T-helper 1 cell treated with Interleukin-12 subunit alpha and Interleukin-12 subunit beta and Interleukin-4 antibody, amounts not matched to agents 30 μg/mL and 1 μg/mL, for 36 hours (primary cell): ENCODE measurements at regions not wholly inside any gene's neighbourhood (a gene's known extent, or its start where the extent isn't known, plus 50 kb on each side); places are given as distances from the start of the nearest gene placed in this dataset.
"Not testable (repeated sequence)": the region's sequence is repeated elsewhere in the genome, so short reads cannot be mapped to it uniquely, and the experiment has no call there.

Experiments used
- H3K27ac Mint-ChIP-seq: one replicate; pipeline ENCODE4 v1.8.0; 2021; ENCODE audit warnings: mild to moderate bottlenecking, mixed read lengths
- H3K27me3 Mint-ChIP-seq: one replicate; pipeline ENCODE4 v1.8.0; 2021; ENCODE audit warnings: low read depth, mixed read lengths
- H3K36me3 Mint-ChIP-seq: one replicate; pipeline ENCODE4 v1.8.0; 2021; ENCODE audit warnings: low read depth, mixed read lengths
- H3K4me1 Mint-ChIP-seq: one replicate; pipeline ENCODE4 v1.8.0; 2021; ENCODE audit warnings: low read depth, mixed read lengths
- H3K4me3 Mint-ChIP-seq: one replicate; pipeline ENCODE4 v1.8.0; 2021; ENCODE audit warnings: mild to moderate bottlenecking, moderate library complexity, mixed read lengths
- H3K9me3 Mint-ChIP-seq: one replicate; pipeline ENCODE4 v1.8.0; 2021; ENCODE audit warnings: mixed read lengths

DNA sequence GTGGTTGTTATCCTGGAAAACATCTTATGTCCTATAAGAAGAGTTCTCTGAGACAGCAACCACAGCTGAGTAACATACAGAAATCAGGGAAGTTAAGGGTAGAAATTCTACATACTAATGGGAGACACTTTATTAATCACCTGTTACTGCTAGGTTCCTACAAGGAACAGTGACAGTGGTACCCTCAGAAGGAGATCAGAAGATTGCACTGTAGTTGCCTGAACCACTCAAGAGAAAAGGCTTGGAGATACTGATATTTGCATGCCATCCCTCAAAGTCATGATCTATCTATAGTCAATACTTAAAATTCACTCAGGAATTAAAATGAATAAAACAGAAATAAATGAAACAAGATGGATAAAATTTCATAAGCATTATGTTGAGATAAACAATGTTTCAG is 136.0 kb downstream of the LMLN start:
- peaks cover 11% of the 10 kb centered on the region for H3K9me3 Mint-ChIP-seq
- no peak overlapping the region for H3K4me3 Mint-ChIP-seq
- H3K27me3 Mint-ChIP-seq: peaks cover 26% of the 10 kb centered on the region
- H3K27ac Mint-ChIP-seq: no peak overlapping the region
- peaks cover 3% of the 10 kb centered on the region for H3K4me1 Mint-ChIP-seq
- H3K36me3 Mint-ChIP-seq: peaks cover 2% of the 10 kb centered on the region

DNA sequence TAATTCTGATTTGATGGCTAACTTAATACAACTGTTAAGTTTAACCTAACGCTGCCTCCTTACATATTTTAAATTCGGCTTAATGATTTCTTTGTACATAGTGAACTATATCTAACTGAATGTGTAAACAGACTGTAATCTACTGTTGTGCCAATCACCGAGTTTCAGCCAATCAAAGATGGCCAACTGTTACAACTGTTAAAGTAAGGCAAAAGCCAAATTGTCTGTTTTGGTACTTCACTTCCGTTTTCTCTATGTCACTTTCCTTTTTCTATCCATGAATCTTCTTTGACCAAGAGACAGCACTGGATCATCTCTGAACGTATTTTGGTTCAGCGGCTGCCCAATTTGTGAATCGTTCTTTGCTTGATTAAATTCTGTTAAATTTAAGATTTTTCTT is 137.0 kb downstream of the LMLN start:
- peaks cover 2% of the 10 kb centered on the region for H3K36me3 Mint-ChIP-seq
- H3K27me3 Mint-ChIP-seq: peaks cover 25% of the 10 kb centered on the region
- H3K4me1 Mint-ChIP-seq: peaks cover 3% of the 10 kb centered on the region
- no peak overlapping the region for H3K27ac Mint-ChIP-seq
- peaks cover 11% of the 10 kb centered on the region for H3K9me3 Mint-ChIP-seq
- H3K4me3 Mint-ChIP-seq: no peak overlapping the region

DNA sequence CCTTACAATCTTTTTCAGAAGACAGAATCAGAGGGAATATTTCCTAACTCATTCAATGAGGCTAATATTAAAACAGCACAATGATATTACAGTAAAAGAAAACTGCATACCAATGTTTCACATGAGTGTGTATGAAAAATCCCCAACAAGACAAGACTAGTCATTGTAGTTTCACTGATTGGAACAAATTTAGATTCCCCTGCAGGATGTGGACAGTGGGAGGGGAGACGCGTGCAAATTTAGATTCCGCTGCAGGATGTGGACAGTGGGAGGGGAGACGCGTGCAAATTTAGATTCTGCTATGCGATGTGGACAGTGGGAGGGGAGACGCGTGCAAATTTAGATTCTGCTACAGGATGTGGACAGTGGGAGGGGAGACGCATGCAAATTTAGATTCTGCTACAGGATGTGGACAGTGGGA is 138.7 kb downstream of the LMLN start:
- Mint-ChIP-seq H3K9me3 (peaks cover 11% of the 10 kb centered on the region), H3K27ac (peak overlapping the region; percentile 81), H3K4me3 (peak overlapping the region; percentile 43)
- not testable (repeated sequence) for H3K4me1 Mint-ChIP-seq, H3K27me3 Mint-ChIP-seq, H3K36me3 Mint-ChIP-seq

DNA sequence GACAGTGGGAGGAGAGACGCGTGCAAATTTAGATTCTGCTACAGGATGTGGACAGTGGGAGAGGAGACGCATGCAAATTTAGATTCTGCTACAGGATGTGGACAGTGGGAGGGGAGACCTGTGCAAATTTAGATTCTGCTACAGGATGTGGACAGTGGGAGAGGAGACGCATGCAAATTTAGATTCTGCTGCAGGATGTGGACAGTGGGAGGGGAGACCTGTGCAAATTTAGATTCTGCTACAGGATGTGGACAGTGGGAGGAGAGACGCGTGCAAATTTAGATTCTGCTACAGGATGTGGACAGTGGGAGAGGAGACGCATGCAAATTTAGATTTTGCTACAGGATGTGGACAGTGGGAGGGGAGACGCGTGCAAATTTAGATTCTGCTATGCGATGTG is 143.1 kb downstream of the LMLN start:
- Mint-ChIP-seq H3K27ac (peak overlapping the region; percentile 70), H3K9me3 (peaks cover 20% of the 10 kb centered on the region)
- not testable (repeated sequence) for H3K4me1 Mint-ChIP-seq, H3K27me3 Mint-ChIP-seq, H3K36me3 Mint-ChIP-seq, H3K4me3 Mint-ChIP-seq

DNA sequence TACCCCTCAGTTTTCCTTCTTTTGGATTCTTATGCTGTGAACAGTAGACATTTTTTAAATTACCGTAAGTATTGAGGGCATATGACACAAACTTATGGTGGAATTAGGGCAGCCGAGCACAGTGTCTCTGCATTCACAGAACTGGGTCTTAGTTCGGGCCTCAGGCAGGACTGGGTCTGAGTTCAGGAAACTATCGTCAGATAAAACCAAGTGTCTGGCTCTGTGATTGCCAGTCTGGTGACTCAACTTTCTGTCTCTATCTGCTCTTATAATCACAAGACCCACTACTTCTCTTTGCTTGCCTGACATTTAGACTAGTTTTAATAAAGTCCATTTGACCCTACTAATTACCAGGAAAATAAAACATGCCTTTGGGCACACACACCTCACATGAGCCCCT is 146.2 kb downstream of the LMLN start:
- Mint-ChIP-seq H3K36me3 (peaks cover 4% of the 10 kb centered on the region), H3K27me3 (peaks cover 18% of the 10 kb centered on the region), H3K27ac (peak overlapping the region; percentile 62), H3K4me1 (peaks cover 2% of the 10 kb centered on the region), H3K9me3 (peaks cover 16% of the 10 kb centered on the region), H3K4me3 (peak overlapping the region; percentile 6)

DNA sequence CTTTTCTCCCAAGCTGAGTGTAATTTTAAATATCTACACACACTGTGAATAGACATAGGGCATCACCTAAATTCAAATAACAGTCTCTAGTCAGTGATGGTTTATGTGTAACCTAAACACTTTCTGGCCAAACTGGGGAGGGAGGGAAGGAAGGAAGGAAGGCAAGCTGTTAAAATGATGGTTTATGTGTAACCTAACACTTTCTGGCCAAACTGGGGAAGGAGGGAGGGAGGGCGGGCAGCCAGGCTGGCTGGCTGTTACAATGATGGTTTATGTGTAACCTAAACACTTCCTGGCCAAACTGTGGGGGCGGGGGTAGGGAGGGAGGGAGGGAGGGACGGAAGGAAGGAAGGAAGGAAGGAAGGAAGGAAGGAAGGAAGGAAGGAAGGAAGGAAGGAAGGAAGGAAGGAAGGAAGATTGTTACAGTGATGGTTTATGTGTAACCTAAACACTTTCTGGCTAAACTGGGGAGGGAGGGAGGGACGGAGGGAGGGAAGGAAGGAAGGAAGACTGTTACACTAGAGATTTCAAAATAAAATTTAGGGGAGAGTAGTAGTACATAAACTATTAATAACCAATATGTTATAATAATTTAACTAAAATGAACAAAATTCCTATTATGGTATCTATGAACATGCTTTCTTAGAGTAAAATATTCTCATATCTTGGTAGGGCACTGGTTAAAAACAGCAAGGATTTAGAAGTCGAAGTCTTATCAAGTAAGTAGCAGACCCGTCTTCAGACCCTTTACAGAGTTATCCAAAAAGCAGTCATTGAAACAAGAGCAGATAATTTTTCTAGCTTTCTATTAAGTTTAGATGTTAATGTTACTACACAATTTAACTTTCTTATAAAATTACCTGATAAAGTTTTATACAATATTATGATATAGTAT is 148.1 kb downstream of the LMLN start:
- H3K4me3 Mint-ChIP-seq: no peak overlapping the region

DNA sequence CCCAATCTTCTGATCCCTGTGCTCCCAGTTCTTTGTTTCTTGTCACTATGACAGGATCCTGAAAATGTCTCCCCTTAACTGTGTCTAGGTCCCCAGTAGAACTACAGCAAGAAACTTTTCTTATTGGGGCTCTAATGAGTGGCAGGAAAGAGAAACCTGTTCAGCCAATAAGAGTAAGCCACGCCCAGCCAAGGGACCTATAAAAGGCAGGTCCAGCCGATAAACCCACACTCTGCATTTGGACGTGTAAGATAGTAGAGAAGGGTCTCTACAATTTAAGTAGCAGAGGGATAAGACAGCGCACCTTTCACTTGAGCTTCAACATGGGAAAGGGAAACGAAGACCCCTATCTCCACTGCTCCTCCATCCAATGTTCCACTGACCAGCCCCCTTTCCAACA is 149.9 kb downstream of the LMLN start:
- Mint-ChIP-seq H3K4me1 (peaks cover 6% of the 10 kb centered on the region), H3K9me3 (peaks cover 16% of the 10 kb centered on the region), H3K27me3 (peaks cover 42% of the 10 kb centered on the region), H3K4me3 (no peak overlapping the region), H3K27ac (no peak overlapping the region), H3K36me3 (peaks cover 7% of the 10 kb centered on the region)

More for the DNA sequence above, 148.1 kb downstream of the LMLN start:
- Mint-ChIP-seq H3K9me3 (peaks cover 16% of the 10 kb centered on the region), H3K36me3 (peaks cover 4% of the 10 kb centered on the region), H3K27ac (no peak overlapping the region), H3K27me3 (peaks cover 26% of the 10 kb centered on the region), H3K4me1 (peaks cover 2% of the 10 kb centered on the region)

DNA sequence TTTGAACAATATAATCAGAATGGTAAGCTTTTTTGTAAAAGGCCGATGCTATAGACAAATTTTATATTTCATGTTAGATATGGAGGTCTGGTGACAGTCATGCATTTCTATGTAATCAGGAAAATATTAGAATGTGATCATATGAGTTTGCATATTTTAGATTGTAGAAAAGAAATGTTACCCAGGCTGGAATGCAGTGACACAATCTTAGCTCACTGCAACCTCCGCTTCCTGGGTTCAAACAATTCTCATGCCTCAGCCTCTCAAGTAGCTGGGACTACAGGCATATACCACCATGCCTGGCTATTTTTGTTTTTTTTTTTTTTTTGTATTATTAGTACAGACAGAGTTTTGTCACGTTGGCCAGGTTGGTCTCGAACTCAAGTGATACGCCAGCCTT is 152.0 kb downstream of the LMLN start:
- H3K27ac Mint-ChIP-seq: no peak overlapping the region
- H3K4me1 Mint-ChIP-seq: peaks cover 5% of the 10 kb centered on the region
- no peak overlapping the region for H3K4me3 Mint-ChIP-seq
- H3K9me3 Mint-ChIP-seq: peaks cover 3% of the 10 kb centered on the region
- H3K36me3 Mint-ChIP-seq: peaks cover 3% of the 10 kb centered on the region
- H3K27me3 Mint-ChIP-seq: peaks cover 50% of the 10 kb centered on the region

DNA sequence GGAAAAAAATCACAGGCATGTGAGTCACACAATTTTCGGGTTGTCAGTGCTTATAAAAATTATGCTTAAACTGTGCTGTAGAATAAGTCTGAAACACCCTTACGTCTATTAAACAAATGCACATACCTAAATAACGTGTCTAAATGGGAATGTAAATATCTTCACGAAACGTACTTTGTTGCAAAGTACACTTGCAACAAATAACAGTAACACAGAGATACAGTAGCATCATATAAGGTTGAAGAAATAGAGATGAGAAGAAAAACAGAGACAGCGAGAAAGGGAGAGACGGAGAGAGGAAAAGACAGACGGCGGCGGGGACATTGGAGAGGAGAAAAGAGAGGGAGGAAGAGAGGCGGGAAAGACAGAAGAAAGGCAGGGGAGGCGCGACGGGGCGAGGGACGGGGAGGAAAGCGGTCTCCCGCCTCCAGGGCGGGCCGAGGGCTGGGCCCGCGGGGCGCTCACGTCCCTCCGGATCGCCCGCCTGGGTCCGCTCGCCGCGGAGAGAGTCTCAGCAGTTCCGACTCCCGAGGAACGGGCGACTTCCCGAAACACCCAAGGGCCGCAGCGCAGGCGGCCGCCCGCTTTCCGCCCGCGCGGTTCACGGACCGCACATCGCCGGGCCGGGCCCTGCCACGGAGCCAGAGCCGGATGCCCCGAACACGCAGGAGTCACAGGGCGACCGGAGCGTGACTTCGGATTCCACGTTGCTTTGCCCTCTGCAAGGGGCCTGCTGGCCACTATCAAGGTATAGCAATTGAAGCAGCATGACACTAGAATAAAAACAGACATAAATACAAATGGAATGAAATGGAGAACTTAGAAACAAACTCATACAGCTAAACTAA is 153.4 kb downstream of the LMLN start:
- H3K27ac Mint-ChIP-seq: no peak overlapping the region

DNA sequence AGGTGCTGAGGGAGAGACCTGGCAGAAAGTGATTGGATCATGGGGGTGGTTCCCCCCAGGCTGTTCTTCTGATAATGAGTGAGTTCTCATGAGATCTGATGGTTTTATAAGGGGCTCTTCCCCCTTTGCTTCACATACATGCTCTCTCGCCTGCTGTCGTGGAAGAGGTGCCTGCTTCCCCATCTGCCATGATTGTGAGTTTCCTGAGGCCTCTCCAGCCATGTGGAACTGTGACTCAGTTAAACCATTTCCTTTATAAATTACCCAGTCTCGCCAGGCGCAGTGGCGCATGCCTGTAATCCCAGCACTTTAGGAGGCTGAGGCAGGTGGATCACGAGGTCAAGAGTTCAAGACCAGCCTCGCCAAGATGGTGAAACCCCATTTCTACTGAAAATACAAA is 154.5 kb downstream of the LMLN start:
- not testable (repeated sequence) for H3K36me3 Mint-ChIP-seq, H3K9me3 Mint-ChIP-seq, H3K4me3 Mint-ChIP-seq, H3K27ac Mint-ChIP-seq, H3K4me1 Mint-ChIP-seq
- peaks cover 54% of the 10 kb centered on the region for H3K27me3 Mint-ChIP-seq

More for the DNA sequence above, 153.4 kb downstream of the LMLN start:
- H3K4me1 Mint-ChIP-seq: peaks cover 5% of the 10 kb centered on the region
- H3K36me3 Mint-ChIP-seq: peaks cover 3% of the 10 kb centered on the region
- H3K9me3 Mint-ChIP-seq: no peaks in the 10 kb centered on the region
- H3K4me3 Mint-ChIP-seq: peak overlapping the region; percentile 60
- peaks cover 49% of the 10 kb centered on the region for H3K27me3 Mint-ChIP-seq

DNA sequence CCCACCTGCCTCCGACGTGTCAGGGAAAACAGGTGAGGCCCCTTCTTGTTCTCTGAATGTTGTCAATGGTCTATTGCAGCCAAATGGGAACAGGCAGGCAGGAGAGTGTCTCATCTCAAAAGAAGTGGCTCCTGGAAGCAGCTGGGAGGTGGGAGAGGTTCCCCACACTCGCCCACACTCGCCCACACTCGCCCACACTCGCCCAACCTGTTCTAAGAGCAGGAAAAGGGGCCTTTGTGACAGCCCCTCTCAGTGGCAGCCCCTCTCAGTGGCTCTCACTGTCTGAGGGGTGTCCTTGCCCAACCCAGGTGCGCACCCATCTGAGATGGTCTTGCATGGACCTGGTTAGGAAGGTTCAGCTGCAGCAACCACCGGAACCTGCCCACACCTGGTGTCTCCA is 162.2 kb downstream of the LMLN start:
- H3K4me3 Mint-ChIP-seq, H3K4me1 Mint-ChIP-seq, H3K27ac Mint-ChIP-seq: not testable (repeated sequence)

DNA sequence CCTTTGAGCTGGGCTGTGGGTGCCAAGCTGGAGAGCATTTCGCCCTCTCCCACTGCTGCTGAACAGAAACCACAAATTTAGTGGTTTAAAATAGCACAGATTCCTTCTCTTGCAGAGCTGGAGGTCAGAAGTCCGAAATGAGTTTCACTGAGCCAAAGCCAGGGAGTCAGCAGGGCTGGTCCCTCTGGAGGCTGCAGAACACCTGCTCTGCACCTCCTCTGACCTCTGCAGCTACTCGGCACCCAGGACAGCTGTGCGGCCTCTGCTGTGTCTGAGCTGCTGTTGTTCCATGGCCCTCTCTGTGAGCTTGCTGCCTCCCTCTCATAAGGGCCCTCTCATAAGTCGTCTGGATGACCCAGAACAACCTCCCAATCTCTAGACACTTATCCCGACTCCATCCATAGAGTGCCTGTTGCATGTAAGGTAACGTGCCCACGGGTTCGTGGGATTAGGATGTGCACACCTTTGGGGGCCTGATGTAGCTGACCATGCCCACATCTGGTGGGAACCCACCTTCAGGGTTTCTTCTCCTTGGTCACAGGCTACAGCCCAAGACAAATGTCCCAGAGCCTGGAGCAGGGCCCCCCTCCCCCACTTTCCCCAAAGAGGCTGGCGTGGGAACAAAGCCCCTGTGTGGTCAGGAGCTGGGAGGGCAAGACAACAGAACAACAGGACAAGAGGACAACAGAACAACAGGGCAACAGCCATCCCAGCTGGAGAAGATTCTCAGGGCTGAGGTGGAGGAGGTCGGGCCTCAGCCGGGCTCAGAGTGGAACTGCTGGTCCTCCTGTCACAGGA is 177.2 kb downstream of the LMLN start:
- not testable (repeated sequence) for H3K4me3 Mint-ChIP-seq, H3K9me3 Mint-ChIP-seq, H3K36me3 Mint-ChIP-seq, H3K4me1 Mint-ChIP-seq, H3K27ac Mint-ChIP-seq, H3K27me3 Mint-ChIP-seq

More for the DNA sequence above, 162.2 kb downstream of the LMLN start:
- H3K36me3 Mint-ChIP-seq, H3K9me3 Mint-ChIP-seq: not testable (repeated sequence)
- H3K27me3 Mint-ChIP-seq: peaks cover 18% of the 10 kb centered on the region

DNA sequence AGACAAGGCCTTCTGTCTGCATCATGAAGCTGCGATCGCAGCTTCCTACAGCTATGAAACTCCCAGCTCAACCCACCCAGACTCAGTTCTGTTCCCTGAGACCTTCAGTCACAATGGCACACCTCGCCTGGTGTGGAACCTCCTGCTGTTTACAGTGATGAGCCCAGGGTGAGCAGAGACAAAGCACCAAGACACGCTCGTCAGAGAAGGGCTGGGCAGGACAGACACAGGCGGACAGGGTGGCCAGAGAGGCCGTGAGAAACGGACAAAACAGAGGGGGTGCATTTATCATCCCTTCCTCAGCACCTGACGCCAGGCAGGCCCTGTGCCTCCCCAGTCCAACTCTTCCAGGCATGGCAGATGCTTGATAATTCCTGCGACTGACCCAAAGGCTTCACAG is 178.2 kb downstream of the LMLN start:
- H3K27me3 Mint-ChIP-seq, H3K9me3 Mint-ChIP-seq, H3K4me1 Mint-ChIP-seq, H3K4me3 Mint-ChIP-seq, H3K27ac Mint-ChIP-seq, H3K36me3 Mint-ChIP-seq: not testable (repeated sequence)

DNA sequence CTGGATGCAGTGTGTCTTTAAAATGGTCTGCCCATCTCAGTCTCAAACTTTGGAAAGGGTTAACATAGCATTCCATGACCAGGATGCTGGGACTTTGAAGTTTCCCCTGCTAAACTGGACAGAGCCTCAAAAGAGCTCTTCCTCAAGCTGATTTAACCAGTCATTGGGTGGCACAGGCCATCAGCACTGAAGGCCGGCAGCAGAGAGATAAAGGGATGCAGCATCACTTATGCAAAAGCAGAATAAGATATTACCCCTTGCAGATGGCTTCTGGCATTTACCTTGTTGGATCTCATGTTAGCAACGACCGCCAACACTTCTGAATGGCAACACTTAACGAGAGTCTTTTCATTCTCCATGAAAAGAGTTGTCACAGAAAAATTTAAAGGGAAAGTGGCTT is 179.0 kb downstream of the LMLN start:
- H3K4me1 Mint-ChIP-seq: not testable (repeated sequence)

More for the DNA sequence above, 179.0 kb downstream of the LMLN start:
- H3K27me3 Mint-ChIP-seq, H3K9me3 Mint-ChIP-seq, H3K36me3 Mint-ChIP-seq, H3K4me3 Mint-ChIP-seq, H3K27ac Mint-ChIP-seq: not testable (repeated sequence)
